ENCODE measurements at regions not wholly inside any gene's neighbourhood (a gene's known extent, or its start where the extent isn't known, plus 50 kb on each side); places are given as distances from the start of the nearest gene placed in this dataset.
"Not testable (repeated sequence)": the region's sequence is repeated elsewhere in the genome, so short reads cannot be mapped to it uniquely, and the experiment has no call there.

DNA sequence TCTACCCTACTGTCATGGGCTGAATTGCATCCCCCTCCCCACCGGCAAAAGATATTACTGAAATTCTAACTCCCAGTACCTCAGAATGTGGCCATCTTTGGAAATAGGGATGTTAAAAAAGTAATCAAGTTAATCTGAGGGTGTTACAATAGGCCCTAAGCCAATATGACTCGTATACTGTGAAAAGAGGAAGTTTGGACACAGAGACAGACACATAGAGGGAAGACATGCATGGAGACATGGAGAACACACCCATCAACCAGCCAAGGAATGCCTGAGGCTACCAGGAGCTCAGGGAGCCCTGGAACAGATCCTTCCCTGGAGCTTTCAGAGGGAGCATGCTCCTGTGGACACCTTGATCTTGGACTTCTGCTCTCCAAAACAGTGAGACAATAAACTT, 138.2 kb upstream of the ADO start:
- no peak for DNase-seq

DNA sequence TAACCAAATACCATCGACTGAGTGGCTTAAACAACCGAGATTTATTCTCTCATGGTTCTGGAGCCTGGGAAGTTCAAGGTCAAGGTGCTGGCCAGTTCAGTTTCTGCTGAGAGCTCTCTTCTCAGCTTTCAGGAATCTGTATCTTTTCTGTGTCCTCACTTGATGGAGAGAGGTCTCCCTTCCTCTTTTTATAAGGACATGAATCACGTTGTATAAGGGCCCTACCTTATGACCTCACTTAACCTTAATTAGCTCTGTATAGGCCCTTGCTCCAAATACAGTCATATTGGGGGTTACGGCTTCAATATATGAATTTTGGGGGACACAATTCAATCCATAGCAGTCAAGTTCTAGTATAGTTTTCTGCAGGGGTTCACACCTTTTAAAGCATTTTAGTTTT, 135.2 kb upstream of the ADO start:
- no peak for DNase-seq

DNA sequence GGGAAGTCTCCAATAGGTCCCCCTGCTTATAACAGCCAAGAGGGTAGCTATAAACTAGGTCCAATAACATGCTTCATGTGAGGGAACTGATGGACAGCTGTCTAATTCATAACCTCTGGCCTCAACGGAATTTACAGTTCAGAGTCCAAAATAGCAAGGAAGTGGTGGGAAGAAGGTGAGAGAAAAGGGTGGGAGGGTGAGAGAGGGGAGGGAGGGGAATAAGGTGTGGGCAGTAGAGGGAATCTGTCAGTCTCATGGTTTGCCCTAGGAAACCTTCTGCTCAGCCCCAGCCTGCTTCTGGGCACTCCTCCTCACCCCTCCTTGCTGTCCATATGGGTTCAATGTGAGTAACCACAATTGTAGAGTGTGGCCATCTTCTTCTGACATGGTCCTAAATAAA, 133.4 kb upstream of the ADO start:
- no peak for DNase-seq

DNA sequence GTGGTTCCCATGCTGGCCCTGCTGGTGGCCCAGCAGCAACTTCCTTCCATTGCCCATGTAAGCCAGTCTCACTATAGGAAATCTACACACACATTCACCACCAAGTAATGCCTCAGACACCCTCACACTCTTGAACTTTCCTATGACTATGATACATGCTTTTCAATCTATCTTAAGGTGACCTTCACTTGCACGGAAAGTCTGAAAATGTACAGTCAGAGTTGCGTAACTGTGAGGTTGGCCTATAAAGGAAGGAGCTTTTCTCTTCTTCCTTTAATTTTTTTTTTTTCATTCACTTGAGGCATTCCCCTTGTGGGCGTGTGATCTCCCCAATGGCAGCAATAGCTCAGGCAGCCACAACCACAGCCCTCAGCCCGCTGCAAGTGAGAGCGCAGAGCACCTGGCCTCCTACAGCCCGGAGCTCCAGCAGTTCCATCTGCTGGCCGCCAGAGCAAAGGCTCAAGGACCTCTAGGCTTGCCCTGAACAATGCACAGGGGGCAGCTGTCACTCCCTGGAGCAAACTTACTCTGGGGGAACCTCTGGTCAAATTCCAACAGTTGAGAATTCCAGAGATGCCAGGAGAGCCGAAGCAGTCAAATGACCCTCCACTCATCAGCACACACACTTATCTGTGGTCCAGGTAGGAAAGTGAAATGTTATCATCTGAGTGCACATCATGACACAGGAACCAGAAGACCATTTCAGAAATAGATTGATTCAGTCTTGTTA, 123.1 kb upstream of the ADO start:
- DNase-seq: peak; percentile 73

DNA sequence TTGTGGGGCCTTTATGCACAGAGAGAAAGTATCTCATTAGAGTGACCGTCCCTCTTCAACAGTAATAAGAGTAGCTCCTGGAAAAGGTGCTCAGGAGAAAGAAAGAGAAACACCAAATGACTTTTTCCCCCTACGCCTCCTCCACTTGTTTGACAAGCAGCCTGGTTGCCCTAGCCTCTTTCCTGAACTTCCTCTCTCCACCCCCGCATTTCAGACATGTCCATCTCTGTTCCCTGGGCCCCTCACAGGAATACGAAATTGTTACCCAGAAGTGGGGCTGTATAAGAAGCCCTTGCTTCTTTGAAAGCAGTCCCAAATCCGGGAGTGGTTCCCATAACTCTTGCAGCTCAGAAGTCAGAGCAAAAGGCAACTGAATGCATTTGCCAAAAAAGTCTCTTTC, 119.6 kb upstream of the ADO start:
- no peak for DNase-seq

DNA sequence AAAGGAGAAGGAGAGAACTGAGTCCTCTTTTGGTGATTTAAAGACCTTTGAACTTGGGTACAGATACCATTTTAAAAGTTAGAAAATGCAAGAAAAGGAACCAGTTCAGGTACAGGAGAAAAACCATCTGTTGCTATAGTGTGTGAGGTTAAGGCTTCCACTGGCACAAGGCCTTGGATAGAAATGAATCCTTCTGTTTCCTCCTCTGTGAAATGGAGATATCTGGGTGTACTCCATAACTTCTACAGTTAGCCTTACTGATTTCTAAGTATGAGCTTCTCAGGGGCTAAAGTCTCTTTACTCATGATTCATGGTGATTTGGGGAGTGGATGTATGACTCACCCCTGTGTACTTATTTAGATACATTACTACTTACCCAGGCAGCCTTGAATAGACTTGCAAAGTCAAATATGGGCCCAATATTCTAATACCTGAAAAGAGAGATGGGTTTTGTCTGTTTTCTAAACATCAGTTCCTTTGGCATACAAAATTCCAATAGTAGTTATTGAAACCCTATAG, 117.2 kb upstream of the ADO start:
- DNase-seq: no peak

DNA sequence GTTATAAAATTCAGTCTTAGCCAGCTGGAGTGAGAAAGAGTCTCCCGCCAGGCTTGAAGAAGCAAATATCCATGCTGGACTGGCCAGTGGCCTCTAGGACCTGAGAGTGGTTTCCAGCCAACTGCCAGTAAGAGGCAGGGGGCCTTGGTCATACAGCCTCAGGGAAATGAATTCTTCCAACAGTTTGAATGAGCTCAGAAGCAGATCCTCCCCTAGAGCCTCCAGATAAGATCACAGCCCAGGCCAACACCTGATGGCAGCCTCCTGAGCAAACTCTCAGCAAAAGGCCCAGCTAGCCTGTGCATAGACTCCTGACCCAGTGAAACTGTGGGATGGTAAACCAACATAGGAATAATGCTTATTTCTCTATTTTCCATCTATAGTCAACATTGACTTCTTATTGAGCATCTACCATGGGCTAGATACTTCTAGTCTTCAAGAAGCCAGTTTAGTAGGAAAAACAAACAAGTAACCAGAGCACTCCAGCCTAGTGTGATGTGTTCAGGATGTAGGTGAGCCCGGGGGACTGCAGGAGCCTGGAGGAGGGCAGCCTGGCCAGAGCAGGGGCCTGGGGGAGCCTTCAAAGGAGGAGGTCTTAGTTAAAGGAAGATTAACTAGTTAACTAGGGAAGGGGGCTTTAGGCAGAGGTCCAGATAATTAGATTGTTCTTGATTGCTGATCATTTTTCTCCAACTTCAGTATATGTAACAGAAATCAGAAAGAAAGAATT, 115.4 kb upstream of the ADO start:
- no peak for DNase-seq

DNA sequence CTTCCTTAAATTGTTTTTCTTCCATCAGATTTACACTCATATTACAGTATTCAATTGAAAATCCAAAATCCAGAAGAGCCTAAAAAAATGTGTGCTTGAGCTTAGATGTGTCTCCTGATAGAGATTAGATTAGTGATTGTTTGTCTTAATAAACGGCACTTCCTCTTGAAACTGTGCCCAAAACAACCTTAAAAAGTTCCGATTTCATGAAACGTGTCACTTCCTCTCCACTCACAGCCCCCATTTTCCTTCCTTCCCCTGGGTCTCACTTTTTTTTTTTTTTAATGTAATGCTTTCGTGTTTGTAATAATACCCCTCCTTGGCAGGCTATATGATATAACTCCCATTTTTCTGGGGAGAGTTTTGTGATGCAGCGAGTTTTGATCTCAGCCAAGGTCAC, 114.8 kb upstream of the ADO start:
- peak; percentile 58 for DNase-seq

DNA sequence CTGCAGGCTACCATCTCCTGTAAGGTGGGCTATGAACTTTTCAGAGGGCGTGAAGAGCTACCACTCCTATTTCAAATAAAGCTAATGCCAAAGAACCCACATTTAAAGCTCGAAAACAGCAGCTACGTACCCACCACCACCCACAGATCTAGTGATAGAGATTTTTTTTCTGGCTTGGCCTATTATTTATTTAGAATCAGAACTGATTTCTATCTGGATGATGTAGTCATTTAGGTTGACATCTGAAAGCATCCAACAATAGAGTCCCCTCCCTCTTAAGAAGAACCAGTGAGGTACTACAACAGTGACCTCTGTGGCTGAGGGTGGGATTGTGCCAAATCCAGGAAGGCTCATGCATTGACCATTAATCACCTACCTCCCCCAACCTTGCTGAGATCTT, 113.8 kb upstream of the ADO start:
- DNase-seq: peak; percentile 37

DNA sequence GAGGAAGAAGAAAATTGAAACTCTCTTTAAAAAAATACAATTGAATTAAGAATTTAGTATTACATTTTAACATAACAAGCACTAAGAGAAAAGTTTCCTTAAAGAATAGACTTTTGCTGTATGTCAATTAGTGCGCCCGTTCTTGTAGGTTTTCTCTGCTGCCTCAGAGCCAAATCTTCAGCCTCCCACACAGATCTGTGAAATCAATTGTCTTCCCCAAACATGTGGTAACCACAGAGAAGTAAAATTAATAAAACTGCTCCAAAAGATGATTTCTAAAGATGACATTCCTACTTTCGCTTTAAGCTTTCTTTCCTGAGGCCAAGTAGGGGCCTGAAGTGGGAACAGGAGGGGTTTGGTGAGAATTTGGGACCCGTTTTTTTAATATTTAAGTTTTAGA, 113.2 kb upstream of the ADO start:
- DNase-seq: no peak

DNA sequence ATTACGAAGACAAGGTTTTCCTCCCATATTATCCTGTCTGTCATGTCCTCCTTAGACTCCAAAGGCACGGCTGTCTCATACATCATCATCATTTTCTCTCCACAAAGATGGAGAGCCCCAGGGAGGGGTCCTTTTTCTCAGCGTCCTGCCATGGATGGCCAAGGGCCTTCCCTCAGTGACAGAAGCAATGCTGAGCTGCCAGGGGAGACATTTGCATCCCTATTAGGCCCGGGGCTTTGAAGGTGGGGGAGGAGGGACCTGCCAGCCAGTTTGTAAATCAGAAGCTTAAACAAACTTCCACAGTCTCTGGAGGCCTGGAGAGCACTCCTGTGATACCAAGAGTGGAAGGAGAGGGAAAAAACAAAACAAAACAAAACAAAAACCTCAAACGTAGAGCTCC, 112.4 kb upstream of the ADO start:
- DNase-seq: no peak

DNA sequence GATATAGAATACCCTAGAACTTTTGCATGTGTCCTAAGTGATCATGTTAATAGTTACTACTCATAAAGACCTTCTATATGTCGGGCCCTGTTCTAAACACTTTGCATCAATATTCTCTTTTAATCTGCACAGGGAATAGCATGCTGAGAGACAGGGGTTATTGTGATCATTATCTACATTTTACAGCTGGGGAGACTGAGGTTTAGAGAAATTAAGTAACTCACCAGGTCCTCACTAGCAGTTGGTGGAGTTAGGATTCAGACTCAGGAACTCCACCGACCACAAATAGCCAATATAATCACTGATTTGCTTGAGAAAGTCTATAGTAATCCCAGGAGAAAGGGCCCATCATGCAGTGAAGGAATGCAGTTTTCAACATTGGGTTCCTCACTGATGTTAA, 111.2 kb upstream of the ADO start:
- no peak for DNase-seq

DNA sequence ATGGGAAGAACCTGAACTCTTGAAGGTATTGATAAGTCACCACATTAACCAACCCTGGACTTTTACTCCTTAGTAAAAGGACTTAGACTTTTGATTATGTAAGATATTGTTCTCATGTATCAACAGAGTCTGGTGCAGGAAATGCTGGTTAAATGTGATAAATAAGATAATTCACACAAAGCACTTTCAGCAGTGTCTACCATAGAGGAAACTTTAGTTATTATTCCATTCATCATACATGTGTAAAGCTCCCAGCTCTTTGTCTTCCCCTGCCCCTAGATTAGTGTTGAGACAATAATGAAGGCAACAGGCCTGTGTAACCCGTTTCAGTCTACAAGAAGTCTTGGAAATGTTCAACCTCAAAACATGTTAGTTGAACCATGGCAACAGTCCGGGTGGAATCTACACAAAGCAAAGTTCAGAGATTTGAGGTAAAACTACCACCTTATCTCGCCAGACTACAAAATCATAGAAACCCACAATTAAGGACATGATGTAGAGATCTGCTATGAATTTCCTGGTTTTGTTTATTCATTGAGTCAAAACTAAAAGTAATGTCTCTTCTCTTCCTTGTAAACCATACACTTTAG, 109.9 kb upstream of the ADO start:
- peak; percentile 33 for DNase-seq

DNA sequence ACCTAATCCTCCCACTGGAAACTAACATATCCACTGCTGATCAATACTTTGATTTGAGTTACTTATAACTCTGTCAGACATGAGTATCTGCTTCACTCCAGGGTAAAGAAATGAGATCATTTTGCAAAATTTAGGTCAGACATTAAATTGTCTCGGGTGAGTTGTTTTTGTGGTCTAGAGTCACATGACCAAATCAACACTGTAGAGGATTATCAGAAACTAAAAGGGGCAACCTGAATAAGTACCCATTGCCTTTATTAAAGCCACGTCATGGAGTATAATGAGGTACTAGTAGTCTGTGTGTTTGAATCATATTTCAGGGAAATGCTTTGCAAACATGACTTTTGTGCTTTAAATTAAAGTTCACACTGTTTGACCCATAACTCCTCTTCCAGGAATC, 107.7 kb upstream of the ADO start:
- no peak for DNase-seq

DNA sequence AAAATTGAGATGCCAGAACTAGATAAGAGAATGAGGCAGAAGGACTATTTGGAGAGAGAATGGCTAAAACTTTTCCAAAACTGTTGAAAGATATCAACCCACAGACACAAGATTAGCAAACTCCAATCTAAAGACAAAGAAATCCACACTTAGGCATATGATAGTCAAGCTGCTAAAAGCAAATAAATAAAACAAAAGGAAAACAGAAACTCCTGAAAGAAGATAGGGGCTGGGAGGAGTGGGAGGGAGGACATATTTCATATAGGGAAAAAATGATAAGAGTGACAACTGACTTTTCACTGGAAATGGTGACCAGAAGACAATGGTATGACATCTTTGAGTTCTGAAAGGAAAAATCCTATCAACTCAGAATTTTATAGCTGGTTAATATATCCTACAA, 105.4 kb upstream of the ADO start:
- DNase-seq: no peak

DNA sequence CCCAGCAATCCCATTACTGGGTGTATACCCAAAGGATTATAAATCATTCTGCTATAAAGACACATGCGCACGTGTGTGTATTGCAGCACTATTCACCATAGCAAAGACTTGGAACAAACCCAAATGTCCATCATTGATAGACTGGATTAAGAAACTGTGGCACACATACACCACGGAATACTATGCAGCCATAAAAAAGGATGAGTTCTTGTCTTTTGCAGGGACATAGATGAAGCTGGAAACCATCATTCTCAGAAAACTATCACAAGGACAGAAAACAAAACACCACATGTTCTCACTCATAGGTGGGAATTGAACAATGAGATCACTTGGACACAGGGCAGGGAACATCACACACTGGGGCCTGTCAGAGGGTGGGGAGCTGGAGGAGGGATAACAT, 100.4 kb upstream of the ADO start:
- DNase-seq: not testable (repeated sequence)

DNA sequence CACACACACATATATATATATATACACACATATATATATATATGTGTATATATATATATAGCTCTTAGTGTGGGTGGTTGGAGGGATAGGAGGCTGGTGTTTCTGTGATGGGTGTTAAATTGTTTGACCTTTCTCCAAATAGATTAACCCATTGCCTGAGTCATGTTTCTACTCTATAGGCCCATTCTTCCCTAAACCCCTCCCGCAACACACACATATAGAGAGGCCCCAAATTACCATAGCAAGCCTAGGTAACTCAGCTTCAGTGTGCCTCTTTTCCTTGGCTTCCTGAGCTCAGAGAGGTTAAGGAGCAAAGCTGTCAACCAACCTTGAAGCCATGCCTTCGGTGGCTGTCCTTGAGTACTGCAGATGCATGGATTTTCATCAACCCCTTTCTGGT, 98.7 kb upstream of the ADO start:
- DNase-seq: no peak

DNA sequence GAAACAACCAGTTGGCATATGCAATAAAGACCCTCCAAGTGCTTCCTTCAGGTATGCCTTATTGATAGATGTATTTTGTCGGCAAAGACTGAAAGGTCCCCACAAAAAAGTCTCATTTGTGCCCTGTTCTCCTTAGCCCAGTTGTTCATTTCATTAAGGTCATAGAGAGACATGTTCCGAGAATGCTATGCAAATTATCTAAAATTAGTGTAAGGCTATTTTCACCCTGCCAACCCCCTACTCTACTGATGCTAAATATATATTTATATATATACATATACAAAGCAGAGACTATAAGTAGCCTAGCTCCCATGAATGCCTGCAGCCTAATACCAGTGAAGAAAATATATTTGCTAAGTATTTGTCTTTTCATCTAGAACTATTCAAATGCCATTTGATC, 96.7 kb upstream of the ADO start:
- no peak for DNase-seq

DNA sequence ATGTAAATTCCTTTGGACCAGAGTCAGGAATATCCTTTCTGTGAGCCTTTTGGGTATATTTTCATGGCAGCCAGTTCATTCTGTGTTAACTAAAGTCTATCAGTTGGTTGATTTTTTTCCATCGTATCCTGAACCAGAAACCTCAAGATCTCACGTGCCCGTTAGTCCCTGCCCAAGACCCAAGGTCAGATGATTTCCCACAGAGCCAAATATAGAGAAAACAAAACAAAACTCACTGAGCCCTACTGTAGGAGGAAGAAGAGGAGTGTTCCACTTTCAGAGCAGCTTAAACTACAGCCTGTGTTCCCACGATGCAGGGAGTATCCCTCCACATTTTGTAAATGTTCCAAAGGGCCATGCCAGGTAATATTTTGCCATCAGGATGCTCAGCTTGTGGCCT, 96.0 kb upstream of the ADO start:
- DNase-seq: no peak

DNA sequence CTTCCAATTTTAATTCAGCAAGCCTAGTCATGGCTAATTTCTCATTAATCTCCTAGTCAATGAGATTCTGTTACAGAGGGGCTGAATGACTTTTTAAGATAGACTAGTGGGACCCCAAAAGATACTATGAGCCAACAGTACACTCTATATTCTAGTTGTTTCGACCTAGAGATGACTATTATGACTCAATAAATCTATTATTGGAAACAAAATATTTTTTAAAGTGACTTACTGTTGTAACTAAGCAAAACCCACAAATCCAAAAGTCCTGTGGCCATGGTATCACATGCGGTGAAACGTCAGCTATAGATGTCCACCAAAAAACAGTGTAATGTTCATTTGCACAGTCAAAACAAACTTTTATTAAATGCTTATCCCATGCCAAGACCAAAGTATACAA, 95.3 kb upstream of the ADO start:
- DNase-seq: no peak

DNA sequence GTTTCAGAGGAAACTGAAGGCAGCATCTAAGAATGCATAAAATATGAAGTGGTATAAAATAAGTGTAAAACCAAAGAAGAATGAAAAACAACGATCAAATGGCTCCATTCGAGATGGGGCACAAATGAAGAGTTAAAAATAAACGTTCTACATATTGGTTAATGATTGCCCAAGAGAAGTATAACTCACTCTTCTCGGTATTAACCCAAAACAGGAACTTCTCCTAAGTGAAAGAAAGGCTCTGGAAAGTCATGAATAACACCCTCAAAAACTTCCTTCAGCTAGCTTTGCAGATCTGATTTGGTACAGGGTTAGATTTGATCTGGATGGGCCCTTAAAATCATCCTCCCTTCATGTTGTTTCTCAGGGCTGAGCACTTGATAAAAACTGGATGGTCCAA, 94.3 kb upstream of the ADO start:
- no peak for DNase-seq

DNA sequence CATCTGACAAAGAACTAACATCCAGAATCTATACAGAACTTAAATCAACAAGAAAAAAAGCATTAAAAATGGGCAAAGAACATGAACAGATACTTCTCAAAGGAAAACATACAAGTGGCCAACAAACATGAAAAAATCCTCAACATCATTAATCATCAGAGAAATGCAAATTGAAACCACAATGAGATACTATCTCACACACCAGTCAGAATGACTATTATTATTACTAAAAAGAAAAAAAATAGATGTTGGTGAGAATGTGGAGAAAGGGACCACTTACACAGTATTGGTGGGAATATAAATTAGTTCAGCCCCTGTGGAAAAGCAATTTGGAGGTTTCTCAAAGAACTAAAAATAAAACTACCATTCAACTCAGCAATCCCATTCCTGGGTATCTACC, 89.1 kb upstream of the ADO start:
- no peak for DNase-seq

DNA sequence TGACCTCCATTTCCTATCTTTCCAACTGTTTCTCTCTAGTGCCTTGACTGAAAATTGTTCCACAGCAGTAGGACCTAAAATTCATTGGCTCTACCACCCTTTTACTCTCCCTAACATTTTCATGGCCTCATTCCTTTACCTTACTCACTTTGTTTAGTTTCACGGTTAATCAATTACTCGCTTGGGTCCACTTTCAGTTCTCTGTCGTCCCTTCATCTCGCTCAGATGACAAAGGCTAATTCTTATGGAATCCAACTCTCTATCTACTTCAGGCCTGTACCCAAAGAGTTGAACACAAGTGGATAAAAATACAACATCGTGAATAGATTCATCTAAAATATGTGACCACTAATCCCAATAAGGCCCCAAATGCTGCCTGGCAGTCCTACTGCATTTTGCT, 85.9 kb upstream of the ADO start:
- DNase-seq: no peak

DNA sequence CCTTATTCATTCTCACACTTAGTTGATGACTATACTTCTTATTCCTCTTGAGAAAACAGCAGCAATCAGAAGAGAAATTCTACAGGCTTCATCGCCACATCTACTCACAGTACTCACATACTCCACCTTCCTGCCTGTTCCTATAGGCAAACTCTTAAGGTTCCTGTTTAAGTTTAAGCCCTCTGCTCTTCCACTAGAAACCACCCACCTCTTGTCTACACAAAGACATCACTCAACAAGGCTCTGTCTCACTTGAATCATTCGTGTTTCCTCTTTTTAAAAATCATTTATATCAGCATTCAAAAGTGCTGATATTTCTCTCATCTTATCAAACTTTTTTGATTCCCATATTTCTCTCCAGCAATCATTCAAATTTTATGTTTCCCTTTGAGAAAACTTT, 85.5 kb upstream of the ADO start:
- no peak for DNase-seq

All from CD4-positive, alpha-beta T cell treated with Interleukin-12 subunit alpha and Interleukin-12 subunit beta, for 1 hour (primary cell).